ENCODE measurements at regions not wholly inside any gene's neighbourhood (a gene's known extent, or its start where the extent isn't known, plus 50 kb on each side); places are given as distances from the start of the nearest gene placed in this dataset.

GRCh38 chr10:36457751-36458150, 667.6 kb upstream of the ANKRD30A start:
- no peak for FAIRE-seq
- POLR2A ChIA-PET, result no interaction called here
- Histone ChIP-seq H3K27ac (ENCODE audit: control insufficient read depth, insufficient read depth) (no peak overlapping the region), H3K27me3 (replicated peaks in 1 of 2; ENCODE audit: control insufficient read depth in 2 of 2, insufficient read depth in 2 of 2, low read length in 1 of 2) (no peaks in the 10 kb centered on the region), H4K20me1 (ENCODE audit: control insufficient read depth, insufficient read depth) (no peaks in the 10 kb centered on the region), H3K4me3 (no peak overlapping the region), H3K79me2 (ENCODE audit: control insufficient read depth, insufficient read depth, low read length) (no peaks in the 10 kb centered on the region), H3K4me1 (ENCODE audit: control insufficient read depth, insufficient read depth, low read length) (no peaks in the 10 kb centered on the region), H3K9me3 (replicated peaks; ENCODE audit: control insufficient read depth, insufficient read depth, low read length) (no peaks in the 10 kb centered on the region), H3K4me2 (ENCODE audit: control insufficient read depth, insufficient read depth) (no peak overlapping the region), H3K36me3 (ENCODE audit: control insufficient read depth in 2 of 2, insufficient read depth in 2 of 2, low read length in 1 of 2) (no peaks in the 10 kb centered on the region), H2AFZ (ENCODE audit: control insufficient read depth, low read depth, low read length) (no peak overlapping the region), H3K9ac (ENCODE audit: control insufficient read depth, insufficient read depth, low read length) (no peak overlapping the region)
- in situ Hi-C loops (cut with MboI), result no loop called here
- no peak for DNase-seq (ENCODE audit: low read depth, low spot score)
- 0% methylated on average over 1 of the region's 1 CpG for WGBS (ENCODE audit: insufficient coverage, insufficient replicate concordance, low lambda C conversion rate, missing lambda C conversion rate)
- BruUV-seq (replicated peaks), result no TSS peak
- intact Hi-C loops (cut with micrococcal nuclease; ENCODE audit: unreplicated experiment), result no loop called here
- CTCF ChIA-PET, result interaction anchor here (0.6 kb wide), 1 partner anchor 769 kb away, joined by 3 read pairs; no protein-coding TSS in a partner anchor
- SMC1A ChIA-PET (ENCODE audit: uncharacterized antibody, unreplicated experiment), result no interaction called here
- no peak for ATAC-seq
- RAD21 ChIA-PET (ENCODE audit: unreplicated experiment), result no interaction called here
- no peak for TF ChIP-seq HCFC1 (IDR thresholded peaks at IDR 0.05; ENCODE audit: low read length)

- in situ Hi-C loops (cut with MboI), result no loop called here
- DNase-seq (ENCODE audit: low read depth, low spot score), result no peak
- no peak overlapping the region for H2AFZ ChIP-seq (ENCODE audit: control insufficient read depth, low read depth, low read length)
- no peaks in the 10 kb centered on the region for H4K20me1 ChIP-seq (ENCODE audit: control insufficient read depth, insufficient read depth)
- BruUV-seq (replicated peaks), result no TSS peak
- 1% methylated on average over 3 of the region's 3 CpGs for WGBS (ENCODE audit: insufficient coverage, insufficient replicate concordance, low lambda C conversion rate, missing lambda C conversion rate)
- ATAC-seq, result no peak
- POLR2A ChIA-PET, result no interaction called here
- H3K27me3 ChIP-seq (replicated peaks in 1 of 2; ENCODE audit: control insufficient read depth in 2 of 2, insufficient read depth in 2 of 2, low read length in 1 of 2), result no peaks in the 10 kb centered on the region
- intact Hi-C loops (cut with micrococcal nuclease; ENCODE audit: unreplicated experiment), result no loop called here
- RAD21 ChIA-PET (ENCODE audit: unreplicated experiment), result no interaction called here
- H3K36me3 ChIP-seq (ENCODE audit: control insufficient read depth in 2 of 2, insufficient read depth in 2 of 2, low read length in 1 of 2), result no peaks in the 10 kb centered on the region
- CTCF ChIA-PET, result no interaction called here
- no peak for FAIRE-seq
- H3K79me2 ChIP-seq (ENCODE audit: control insufficient read depth, insufficient read depth, low read length), result no peaks in the 10 kb centered on the region
- H3K9me3 ChIP-seq (replicated peaks; ENCODE audit: control insufficient read depth, insufficient read depth, low read length), result no peaks in the 10 kb centered on the region
- SMC1A ChIA-PET (ENCODE audit: uncharacterized antibody, unreplicated experiment), result no interaction called here
- H3K27ac ChIP-seq (ENCODE audit: control insufficient read depth, insufficient read depth), result no peak overlapping the region
- H3K4me3 ChIP-seq, result no peak overlapping the region
- no peak overlapping the region for H3K4me2 ChIP-seq (ENCODE audit: control insufficient read depth, insufficient read depth)
- no peak overlapping the region for H3K9ac ChIP-seq (ENCODE audit: control insufficient read depth, insufficient read depth, low read length)
- H3K4me1 ChIP-seq (ENCODE audit: control insufficient read depth, insufficient read depth, low read length), result no peaks in the 10 kb centered on the region
- TF ChIP-seq NFYA (IDR thresholded peaks at IDR 0.05; ENCODE audit: borderline replicate concordance, low read depth, low read length), result no peak
- TF ChIP-seq BCL3 (IDR thresholded peaks at IDR 0.05; ENCODE audit: borderline replicate concordance, insufficient read depth, low read depth, low read length, poor library complexity, severe bottlenecking), result no peak
- no peak for TF ChIP-seq NR2F1 (conservative IDR thresholded peaks at IDR 0.05)
- no peak for TF ChIP-seq SIX5 (IDR thresholded peaks at IDR 0.05; ENCODE audit: low read depth, low read length, severe bottlenecking)
- TF ChIP-seq ZBTB33 (IDR thresholded peaks at IDR 0.05), result no peak
- no peak for TF ChIP-seq ZNF592 (IDR thresholded peaks at IDR 0.05)
- TF ChIP-seq EED (IDR thresholded peaks at IDR 0.05; ENCODE audit: low read depth), result no peak
- TF ChIP-seq MYC (IDR thresholded peaks at IDR 0.05; ENCODE audit: insufficient read depth, insufficient read length, insufficient replicate concordance, low read length, severe bottlenecking), result no peak
Measured at GRCh38 chr10:36455526-36456133, 669.8 kb upstream of the ANKRD30A start.
